Esophagus squamous epithelium (tissue), 4 donors: ENCODE measurements at regions not wholly inside any gene's neighbourhood (a gene's known extent, or its start where the extent isn't known, plus 50 kb on each side); places are given as distances from the start of the nearest gene placed in this dataset.

Experiments used
- CTCF ChIP-seq, 6 experiments: fragments of 450-650 bp in 4 of 6; fragments of 200-600 bp in 2 of 6; sonication (generic) in 2 of 6; IDR thresholded peaks; one replicate each; pipeline ENCODE4 v1.5.1; 2016 to 2019; ENCODE audit warnings: antibody characterized with exemption in 6 of 6, mild to moderate bottlenecking in 4 of 6, moderate library complexity in 4 of 6
- POLR2A ChIP-seq, 4 donors: fragments of 450-650 bp; IDR thresholded peaks; one replicate each; pipeline ENCODE4 v1.6.1; 2017; ENCODE audit warnings: antibody characterized with exemption in 4 of 4, mild to moderate bottlenecking in 4 of 4, moderate library complexity in 3 of 4

DNA sequence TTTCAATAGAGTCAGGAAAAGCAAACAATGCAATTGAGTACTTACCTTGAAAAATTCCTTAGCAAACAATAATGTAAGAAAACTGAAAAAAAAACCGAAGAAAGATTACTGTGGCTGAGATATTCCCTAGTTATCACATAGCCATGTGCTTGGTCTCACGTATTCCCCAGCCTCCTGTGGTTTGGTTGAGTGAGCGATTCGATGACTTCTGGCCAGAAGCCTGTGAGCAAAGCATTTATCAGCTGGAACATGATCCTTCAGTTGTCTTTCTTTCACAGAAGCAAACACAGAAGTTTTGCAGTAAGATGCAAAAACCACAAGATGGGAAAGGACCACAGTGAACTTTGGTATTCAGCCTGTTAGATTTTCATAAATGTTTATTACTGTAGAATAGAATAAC, 1754.3 kb upstream of the AGA start:
- TF ChIP-seq POLR2A (IDR thresholded peaks at IDR 0.05) (no peak), CTCF (IDR thresholded peaks at IDR 0.05) (no peak)
